Gastroesophageal sphincter (tissue), 3 donors: ENCODE measurements at regions not wholly inside any gene's neighbourhood (a gene's known extent, or its start where the extent isn't known, plus 50 kb on each side); places are given as distances from the start of the nearest gene placed in this dataset.

Experiments
- CTCF ChIP-seq, 4 experiments: fragments of 200-600 bp in 2 of 4; fragments of 450-650 bp in 2 of 4; sonication (generic) in 1 of 4; IDR thresholded peaks; one replicate each; pipeline ENCODE4 v1.5.1; 2017 to 2019; ENCODE audit warnings: antibody characterized with exemption in 4 of 4, mild to moderate bottlenecking in 2 of 4, moderate library complexity in 2 of 4
- POLR2A ChIP-seq, 2 donors: fragments of 450-650 bp; IDR thresholded peaks; one replicate each; pipeline ENCODE4 v1.6.1; 2017; ENCODE audit warnings: antibody characterized with exemption in 2 of 2, mild to moderate bottlenecking in 2 of 2, moderate library complexity in 1 of 2

GRCh38 chr16:74073456-74073855 is 223.2 kb upstream of the PSMD7 start:
- TF ChIP-seq CTCF (IDR thresholded peaks at IDR 0.05) (no peak), POLR2A (IDR thresholded peaks at IDR 0.05) (no peak)
